AG09309 (cell line): ENCODE measurements at regions not wholly inside any gene's neighbourhood (a gene's known extent, or its start where the extent isn't known, plus 50 kb on each side); places are given as distances from the start of the nearest gene placed in this dataset.

Experiments used
- DNase-seq: peaks from one replicate; pipeline ENCODE4 v3.0.0-alpha.2; 2010; ENCODE audit warnings: low read depth
- H3K4me3 ChIP-seq: 2 replicates; pipeline ENCODE4 v1.5.1; 2011; ENCODE audit warnings: mild to moderate bottlenecking, low read depth, low read length, moderate library complexity; ENCODE audit not compliant: control insufficient read depth
- TF ChIP-seq, protein P1 (sequence below): IDR thresholded peaks from 2 replicates; pipeline ENCODE4 v1.5.1; 2011; ENCODE audit warnings: mild to moderate bottlenecking, low read depth, low read length, inconsistent platforms; ENCODE audit not compliant: insufficient read depth, control insufficient read depth; ENCODE audit errors: missing control alignments

DNA sequence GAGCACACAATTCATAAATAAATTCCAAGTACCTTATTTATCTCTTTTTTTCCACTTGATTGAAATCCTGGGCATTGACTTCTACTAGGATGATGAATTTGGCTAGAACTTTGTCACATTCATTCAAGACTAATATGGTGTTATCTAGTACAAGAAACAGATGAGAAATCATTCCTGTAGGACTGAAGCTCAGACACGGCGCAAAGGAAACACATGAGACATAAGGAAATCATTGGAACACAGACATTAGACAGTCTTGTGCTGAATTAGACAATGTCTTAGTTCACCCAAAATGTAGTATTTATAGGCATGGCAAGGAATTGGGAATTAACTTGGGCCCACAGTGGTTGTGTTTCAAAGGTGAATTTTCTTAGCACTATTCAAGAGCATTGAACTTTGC lies 305.7 kb downstream of the SETD4 start:
- H3K4me3 ChIP-seq, result no peak overlapping the region
- TF ChIP-seq, protein P1, sequence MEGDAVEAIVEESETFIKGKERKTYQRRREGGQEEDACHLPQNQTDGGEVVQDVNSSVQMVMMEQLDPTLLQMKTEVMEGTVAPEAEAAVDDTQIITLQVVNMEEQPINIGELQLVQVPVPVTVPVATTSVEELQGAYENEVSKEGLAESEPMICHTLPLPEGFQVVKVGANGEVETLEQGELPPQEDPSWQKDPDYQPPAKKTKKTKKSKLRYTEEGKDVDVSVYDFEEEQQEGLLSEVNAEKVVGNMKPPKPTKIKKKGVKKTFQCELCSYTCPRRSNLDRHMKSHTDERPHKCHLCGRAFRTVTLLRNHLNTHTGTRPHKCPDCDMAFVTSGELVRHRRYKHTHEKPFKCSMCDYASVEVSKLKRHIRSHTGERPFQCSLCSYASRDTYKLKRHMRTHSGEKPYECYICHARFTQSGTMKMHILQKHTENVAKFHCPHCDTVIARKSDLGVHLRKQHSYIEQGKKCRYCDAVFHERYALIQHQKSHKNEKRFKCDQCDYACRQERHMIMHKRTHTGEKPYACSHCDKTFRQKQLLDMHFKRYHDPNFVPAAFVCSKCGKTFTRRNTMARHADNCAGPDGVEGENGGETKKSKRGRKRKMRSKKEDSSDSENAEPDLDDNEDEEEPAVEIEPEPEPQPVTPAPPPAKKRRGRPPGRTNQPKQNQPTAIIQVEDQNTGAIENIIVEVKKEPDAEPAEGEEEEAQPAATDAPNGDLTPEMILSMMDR, result no peak
- no peak for DNase-seq

DNA sequence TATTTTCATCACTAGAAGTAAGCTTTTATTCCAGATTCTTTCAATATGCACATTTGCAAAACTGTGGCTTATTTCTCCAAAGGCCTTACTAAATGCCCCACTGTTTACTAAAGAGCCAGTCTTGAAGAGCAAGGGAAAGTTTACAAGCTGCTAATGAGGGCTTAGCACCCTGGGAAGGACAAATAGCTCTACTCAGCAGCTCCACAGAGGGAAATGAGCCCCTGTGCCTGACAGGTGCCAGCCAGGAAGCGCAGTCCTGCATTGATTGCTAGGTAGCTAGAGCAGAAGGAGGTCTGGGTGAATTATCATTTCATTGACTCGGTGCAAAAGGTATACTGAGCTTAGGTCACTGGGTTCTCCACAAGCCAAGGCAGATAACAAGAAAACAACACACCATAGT lies 307.0 kb downstream of the SETD4 start:
- H3K4me3 ChIP-seq, result no peak overlapping the region
- DNase-seq, result no peak
- TF ChIP-seq, protein P1, result no peak

DNA sequence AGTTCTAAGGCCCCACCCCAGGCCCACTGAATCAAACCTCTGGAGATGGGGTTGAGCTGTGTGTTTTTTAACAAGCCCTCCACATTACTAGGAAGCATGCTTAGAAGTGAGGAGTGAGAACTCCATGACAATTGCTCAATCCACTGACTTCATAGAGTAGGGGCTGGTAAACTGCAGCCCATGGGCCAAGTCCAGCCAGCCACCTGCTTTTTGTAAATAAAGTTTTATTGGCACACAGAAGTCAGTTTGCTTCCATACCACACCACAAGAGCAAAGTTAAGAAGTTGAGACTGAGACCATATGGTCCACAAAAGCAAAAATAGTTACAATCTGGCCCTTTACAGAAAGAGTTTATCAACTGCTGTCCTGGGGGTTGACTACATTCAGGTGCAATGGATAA lies 309.2 kb downstream of the SETD4 start:
- H3K4me3 ChIP-seq, result no peak overlapping the region
- DNase-seq, result no peak
- TF ChIP-seq, protein P1, result no peak

DNA sequence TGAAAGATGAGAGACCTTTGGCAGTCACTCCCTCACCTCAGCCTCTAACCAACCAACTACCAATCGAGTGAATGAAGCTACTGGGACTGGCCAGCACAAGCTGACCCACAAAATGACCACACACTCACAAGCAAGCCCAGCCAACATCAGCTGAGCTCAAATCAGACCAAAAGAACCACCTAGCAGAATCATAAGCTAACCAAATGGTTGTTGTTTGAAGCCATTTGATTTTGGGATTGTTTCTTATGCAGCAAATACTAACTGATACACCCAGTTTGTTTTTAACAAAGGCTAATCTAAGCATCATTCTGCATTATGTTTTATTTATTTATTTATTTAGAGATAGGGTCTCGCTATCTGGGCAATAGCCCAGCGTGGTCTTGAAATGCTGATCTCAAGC lies 310.4 kb downstream of the SETD4 start:
- DNase-seq, result no peak
- TF ChIP-seq, protein P1, result no peak

DNA sequence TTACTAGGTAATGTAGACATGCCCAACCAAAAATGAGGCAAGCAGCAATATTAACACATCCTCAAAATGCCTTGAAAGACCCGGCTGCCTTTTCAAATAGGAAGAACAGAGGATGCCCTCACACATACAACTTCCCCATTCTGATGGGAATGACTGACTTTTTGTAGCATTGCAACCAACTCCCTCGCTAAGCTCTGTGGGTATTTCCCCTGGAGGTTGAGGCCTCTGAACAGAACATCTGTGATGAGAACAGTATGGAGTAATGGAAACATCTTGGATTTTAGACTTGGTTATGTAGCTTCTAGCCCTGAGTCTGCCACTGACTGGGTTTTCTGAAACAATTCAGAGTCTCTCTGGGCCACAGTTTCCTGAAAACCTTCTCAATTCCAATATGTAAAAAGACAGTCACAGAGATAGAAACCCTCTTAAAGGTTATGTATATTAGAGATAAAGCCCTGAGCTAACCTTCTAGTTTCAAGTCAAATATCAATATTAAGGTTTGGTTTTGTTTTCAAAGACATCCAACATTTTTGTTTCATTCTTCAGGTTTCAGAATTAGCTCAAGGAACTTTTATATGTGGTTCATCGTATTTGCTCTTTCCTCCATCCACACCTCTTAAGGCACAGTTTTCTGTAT lies 311.5 kb downstream of the SETD4 start:
- DNase-seq, result no peak
- TF ChIP-seq, protein P1, result no peak
- H3K4me3 ChIP-seq, result no peak overlapping the region

More for the DNA sequence above, 310.4 kb downstream of the SETD4 start:
- no peak overlapping the region for H3K4me3 ChIP-seq

DNA sequence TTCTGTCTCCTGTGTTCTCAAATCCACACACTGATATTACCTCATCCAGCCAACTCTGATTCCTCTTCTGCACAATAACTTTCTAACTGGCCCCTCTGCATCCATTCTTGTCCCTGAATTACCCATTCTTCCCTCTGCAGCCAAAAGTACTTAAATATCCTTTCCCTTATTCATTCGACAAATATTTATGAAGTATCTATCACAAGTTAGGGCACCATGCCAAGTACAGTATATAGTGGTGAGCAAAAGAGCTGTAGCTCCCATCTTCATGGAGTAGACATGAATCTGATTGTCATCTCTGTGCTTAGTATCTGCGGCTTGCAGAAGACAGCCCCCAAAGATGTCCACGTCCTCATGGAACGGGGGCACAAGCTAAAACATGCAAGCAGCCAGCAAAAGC lies 316.8 kb downstream of the SETD4 start:
- DNase-seq, result no peak
- no peak overlapping the region for H3K4me3 ChIP-seq
- TF ChIP-seq, protein P1, result no peak
